Neural cell (in vitro differentiated cells): ENCODE measurements at regions not wholly inside any gene's neighbourhood (a gene's known extent, or its start where the extent isn't known, plus 50 kb on each side); places are given as distances from the start of the nearest gene placed in this dataset.

Experiments
- CTCF ChIP-seq: fragments of 450-650 bp; IDR thresholded peaks from 2 replicates; pipeline ENCODE4 v1.5.1; 2014; ENCODE audit warnings: antibody characterized with exemption, mild to moderate bottlenecking, moderate library complexity; ENCODE audit not compliant: poor library complexity, severe bottlenecking
- EP300 ChIP-seq: fragments of 450-650 bp; conservative IDR thresholded peaks from 2 replicates; pipeline ENCODE4 v1.6.1; 2014; ENCODE audit warnings: antibody characterized with exemption, mild to moderate bottlenecking, moderate library complexity; ENCODE audit not compliant: poor library complexity, severe bottlenecking
- POLR2AphosphoS5 ChIP-seq: IDR thresholded peaks from 2 replicates; pipeline ENCODE4 v1.6.1; 2012
- TAF1 ChIP-seq: IDR thresholded peaks from 2 replicates; pipeline ENCODE4 v1.6.1; 2012; ENCODE audit warnings: low read depth

GRCh38 chr12:19755136-19755535 is 315.8 kb downstream of the AEBP2 start:
- TF ChIP-seq TAF1 = no peak
- no peak for TF ChIP-seq CTCF
- no peak for TF ChIP-seq POLR2AphosphoS5
- no peak for TF ChIP-seq EP300
